Right ventricle myocardium inferior (tissue), 1 donor: ENCODE measurements at regions not wholly inside any gene's neighbourhood (a gene's known extent, or its start where the extent isn't known, plus 50 kb on each side); places are given as distances from the start of the nearest gene placed in this dataset.
"Not testable (repeated sequence)": the region's sequence is repeated elsewhere in the genome, so short reads cannot be mapped to it uniquely, and the experiment has no call there.

Experiments
- ATAC-seq: fragments of 200-7000 bp; cut with Tn5 transposase; one replicate; pipeline ENCODE4 v1.9.1; 2020; ENCODE audit warnings: mild to moderate bottlenecking, moderate library complexity
- DNase-seq: peaks from one replicate; pipeline ENCODE4 v3.0.0; 2021; ENCODE audit errors: missing footprints
- intact Hi-C: fragments of 100-400 bp; cut with DNase I; formaldehyde crosslinking; loops from one replicate; pipeline ENCODE4 v1.11.0; 2022
- donor health status: DM: no; HTN: yes; CAD: no; lungs with severe emphysema.

GRCh38 chr3:193908181-193908744 lies 227.7 kb upstream of the HES1 start:
- DNase-seq (no peak), ATAC-seq (no peak)
- intact Hi-C loops, result no loop called here

- ATAC-seq (no peak), DNase-seq (no peak)
- intact Hi-C loops, result no loop called here
Measured at GRCh38 chr3:193909387-193909786, 226.6 kb upstream of the HES1 start.

DNA sequence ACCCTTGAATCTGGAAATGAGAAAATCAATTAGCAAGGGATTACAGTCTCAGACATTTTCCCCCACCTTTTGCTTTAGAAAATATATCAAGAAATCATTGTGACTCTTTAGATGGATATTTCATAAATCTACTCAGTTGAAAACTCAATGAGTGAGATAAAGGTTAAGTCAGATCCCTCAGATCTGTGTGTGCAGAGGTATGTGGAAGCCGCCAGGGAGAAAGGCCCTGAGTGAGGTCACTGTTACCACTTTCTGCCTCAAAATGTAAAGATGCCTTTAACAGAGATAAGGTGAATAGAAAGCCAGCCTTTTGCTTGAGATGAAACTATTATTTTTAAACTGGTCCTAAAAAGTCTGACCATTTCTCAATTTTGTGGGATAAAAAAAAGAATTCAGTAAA lies 225.6 kb upstream of the HES1 start:
- DNase-seq (no peak), ATAC-seq (no peak)
- intact Hi-C loops, result no loop called here

DNA sequence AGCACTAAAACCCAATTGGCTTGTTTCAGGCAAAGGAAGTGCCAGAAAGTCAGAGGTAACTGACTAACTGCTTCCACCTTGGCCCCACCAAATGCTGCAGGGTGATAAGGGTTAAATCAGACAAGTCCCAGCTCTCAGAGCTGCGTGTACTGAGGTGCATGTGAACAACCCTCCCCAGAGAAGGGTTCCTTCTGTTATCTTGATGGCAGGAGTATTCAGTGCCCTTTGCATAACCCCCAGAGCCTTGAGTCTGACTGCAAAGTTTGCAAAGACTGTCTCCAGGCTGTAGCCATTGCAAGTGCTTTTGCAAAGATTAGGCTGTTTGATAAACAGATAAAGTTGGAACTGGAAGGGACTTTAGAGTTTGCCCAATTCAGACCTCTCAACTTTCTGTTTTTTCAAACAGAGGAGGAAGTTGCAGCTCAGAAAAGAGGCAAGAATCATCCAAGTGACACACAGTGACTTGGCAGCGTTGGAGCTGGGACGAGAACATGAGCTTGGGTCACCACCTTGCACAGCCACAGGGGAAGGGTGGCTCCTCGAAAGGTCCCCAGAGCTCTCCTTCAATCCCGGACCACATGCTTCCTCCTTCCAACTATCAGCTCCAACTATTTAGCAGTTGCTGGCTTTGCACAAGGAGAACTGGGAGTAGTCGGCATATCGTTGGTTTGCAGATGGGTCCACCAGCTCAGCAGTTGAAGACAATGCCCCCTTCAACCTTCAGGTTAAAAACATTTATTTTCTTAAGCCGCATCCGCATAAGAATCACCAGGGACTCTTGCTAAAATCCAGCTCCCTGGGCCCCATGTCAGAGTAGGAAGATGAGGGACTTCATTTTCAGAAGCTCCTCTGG lies 224.8 kb upstream of the HES1 start:
- intact Hi-C loops, result no loop called here
- DNase-seq (no peak), ATAC-seq (peak; percentile 40)

- DNase-seq, result no peak
- no peak for ATAC-seq
- intact Hi-C loops, result no loop called here
Measured at GRCh38 chr3:193911784-193912340, 224.1 kb upstream of the HES1 start.

GRCh38 chr3:193912621-193913178 lies 223.2 kb upstream of the HES1 start:
- no peak for ATAC-seq
- intact Hi-C loops, result no loop called here
- no peak for DNase-seq

DNA sequence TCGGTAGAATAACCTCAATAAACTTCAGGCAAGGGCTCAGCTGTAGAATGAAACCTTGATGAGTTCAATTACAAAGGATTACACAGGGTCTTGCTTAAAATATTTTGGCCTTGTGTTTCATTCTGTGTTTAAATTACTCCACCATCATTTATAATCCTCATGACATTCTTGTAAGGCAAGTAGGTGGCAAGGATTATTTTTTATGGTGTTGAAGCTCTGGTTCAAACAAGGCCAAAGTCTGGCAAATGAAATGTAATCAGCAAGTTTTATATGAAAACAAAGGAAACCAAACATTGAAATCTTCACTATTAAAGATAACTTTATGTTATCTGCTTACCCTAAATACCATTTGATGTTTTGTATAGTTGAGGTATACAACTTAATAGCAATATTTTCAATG lies 221.3 kb upstream of the HES1 start:
- ATAC-seq (no peak), DNase-seq (no peak)
- intact Hi-C loops, result no loop called here

GRCh38 chr3:193915099-193915498 lies 220.8 kb upstream of the HES1 start:
- ATAC-seq (no peak), DNase-seq (no peak)
- intact Hi-C loops, result no loop called here

- DNase-seq (no peak), ATAC-seq (no peak)
- intact Hi-C loops, result no loop called here
Measured at GRCh38 chr3:193915613-193916012, 220.3 kb upstream of the HES1 start.

DNA sequence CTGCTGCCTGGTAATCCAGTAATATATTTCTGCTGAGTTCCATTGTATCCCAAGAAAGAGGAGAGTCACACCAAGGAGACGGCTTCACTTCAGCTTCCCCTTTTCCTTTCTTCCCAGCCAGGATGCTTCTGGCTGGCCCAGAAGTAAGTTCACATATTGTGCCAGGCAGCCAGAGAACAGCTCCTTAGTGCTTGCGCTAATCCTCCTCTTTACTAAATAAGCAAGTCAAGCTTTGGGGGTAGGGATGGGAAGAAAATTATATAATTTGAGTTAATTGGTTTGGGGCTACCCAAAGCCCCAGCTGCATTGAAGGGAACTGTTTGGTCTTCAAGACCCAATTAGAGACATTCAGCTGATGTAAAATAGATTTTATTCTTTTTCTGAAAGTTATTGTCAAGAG lies 218.8 kb upstream of the HES1 start:
- DNase-seq, result no peak
- intact Hi-C loops, result no loop called here

DNA sequence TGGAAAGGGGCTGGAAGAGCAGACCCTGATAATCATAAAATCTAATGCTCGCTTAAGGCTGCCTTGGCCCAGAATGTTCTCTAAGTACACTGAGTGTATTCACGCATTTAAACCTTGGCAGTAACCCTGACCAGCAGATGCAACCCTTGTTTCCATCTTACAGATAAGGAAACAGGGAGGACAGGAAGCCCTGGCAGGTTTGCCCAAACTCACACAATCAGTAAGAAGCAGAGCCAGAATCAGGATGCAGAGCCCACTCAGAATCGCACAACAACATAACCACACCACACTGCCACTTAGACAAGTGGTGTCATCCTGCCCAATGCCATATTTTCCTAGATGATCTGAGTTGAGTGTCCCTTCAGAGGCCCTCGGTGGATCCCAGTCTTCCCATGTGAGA lies 214.5 kb upstream of the HES1 start:
- ATAC-seq (no peak), DNase-seq (no peak)
- intact Hi-C loops, result no loop called here

More for the DNA sequence above, 218.8 kb upstream of the HES1 start:
- ATAC-seq, result no peak

DNA sequence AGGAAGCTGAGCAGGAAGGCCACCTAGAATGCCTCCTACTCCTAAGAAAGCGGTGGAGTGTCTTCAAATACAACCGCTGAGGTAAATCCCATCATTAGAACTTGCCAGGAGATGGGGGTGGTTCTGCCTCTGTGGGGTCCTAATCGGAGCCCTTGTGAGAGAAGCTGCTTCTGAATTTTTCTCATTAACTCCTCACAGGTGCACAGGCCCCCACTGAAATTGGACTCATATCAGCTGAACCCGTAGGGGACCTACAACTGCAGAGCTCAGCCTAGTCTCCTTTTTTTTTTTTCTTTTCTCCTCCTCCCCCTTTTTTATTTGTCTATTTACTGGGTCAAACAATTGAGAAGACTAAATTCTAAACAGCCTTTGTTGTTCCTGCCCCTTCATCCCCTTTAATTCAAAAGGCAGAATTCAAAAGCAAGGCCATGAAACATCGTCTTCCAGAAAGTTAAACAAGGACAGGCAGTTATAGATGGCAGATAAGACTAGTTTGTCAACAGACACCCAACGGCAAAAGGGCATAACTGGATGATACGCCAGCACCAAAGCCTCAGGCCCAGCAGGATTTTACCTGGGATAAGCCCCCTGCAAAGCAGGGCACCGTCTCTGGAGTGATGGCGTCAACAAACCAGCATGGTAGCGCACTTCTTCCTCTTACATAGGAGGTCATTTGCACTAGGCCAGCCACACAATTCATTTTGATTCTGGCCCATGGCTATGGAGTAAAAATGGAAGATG lies 213.7 kb upstream of the HES1 start:
- ATAC-seq (no peak), DNase-seq (no peak)
- intact Hi-C loops, result no loop called here

DNA sequence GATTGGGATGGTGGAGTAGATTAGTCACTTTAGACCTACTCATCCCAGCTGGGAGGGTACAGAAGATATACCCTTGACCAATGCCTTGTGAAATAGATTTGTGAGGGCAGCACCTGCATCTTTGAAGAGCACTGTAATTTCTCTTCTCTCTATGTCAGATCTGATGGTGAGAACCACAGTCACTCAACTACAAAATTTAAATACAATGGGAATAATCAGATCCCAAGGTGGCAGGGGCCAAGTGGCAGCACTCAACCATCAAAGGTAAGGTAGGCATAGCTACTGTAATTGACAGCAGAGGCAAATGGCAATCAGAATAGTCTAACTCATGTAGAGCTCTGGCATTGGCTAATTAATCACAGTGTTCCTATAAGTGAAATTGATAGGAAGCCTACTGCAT lies 212.0 kb upstream of the HES1 start:
- ATAC-seq, intact Hi-C loops, DNase-seq: not testable (repeated sequence)

DNA sequence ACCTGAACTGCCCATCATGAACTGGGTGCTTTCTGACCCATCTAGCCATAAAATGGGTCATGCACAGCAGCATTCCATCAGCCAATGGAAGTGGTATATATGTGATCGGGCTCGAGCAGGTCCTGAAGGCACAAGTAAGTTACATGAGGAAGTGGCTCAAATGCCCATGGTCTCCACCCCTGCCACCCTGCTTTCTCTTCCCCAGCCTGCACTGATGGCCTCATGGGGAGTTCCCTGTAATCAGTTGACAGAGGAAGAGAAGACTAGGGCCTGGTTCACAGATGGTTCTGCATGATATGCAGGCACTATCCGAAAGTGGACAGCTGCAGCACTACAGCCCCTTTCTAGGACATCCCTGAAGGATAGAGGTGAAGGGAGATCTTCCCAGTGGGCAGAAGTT lies 209.9 kb upstream of the HES1 start:
- DNase-seq, ATAC-seq, intact Hi-C loops: not testable (repeated sequence)

GRCh38 chr3:193927413-193928206 lies 208.3 kb upstream of the HES1 start:
- intact Hi-C loops, ATAC-seq: not testable (repeated sequence)

DNA sequence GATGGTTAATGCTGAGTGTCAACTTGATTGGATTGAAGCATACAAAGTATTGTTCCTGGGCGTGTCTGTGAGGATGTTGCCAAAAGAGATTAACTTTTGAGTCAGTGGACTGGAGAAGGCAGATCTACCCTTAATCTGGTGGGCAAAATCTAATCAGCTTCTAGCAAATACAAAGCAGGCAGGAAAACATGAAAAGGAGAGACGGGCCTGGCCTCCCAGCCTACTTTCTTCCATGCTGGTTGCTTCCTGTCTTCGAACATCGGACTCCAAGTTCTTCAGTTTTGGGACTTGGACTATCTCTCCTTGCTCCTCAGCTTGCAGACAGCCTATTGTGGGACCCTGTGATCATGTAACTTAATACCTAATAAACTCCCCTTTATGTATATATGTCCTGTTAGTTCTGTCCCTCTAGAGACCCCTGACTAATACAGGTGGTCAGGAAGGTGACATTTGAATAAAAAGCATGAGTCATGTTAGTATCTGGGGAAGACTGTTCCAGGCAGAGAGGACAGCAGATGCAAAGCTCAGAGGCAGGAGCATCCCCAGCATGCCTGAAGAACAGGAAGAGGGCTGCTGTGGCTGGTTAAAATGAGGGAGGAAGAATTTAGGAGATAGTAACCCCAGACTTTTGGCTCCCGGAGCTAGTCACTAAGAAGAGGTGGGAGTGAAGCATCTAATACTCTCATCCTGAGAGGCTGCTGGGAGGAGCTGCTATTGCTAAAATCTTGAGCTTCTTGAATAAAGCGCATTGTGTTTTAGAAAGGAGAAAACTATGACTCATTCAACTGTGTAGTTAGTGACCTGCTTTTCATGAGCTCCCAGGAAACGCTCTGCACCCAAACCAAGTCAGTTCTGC lies 207.4 kb upstream of the HES1 start:
- no peak for DNase-seq
- no peak for ATAC-seq
- intact Hi-C loops, result no loop called here

More at GRCh38 chr3:193927413-193928206, 208.3 kb upstream of the HES1 start:
- DNase-seq, result not testable (repeated sequence)

DNA sequence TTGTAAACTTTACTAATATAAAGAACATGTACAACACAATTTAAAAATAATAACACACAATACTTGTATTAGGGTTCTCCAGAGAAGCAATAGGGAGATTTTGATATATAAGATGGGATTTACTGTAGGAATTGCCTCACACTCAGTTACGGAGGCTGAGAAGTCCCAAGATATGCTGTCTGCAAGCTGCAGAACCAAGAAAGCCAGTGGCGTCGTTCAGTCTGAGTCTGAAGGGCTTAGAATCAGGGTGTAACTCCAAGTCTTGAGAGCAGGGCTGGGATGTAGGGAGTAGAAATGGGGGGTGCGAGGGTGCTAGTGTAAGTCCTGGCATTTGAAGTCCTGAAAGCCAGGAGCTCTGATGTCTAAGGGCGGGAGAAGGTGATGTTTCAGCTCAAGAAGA lies 206.6 kb upstream of the HES1 start:
- DNase-seq, result no peak
- no peak for ATAC-seq
- intact Hi-C loops, result no loop called here
